Large intestine (tissue), 3 donors: ENCODE measurements at regions not wholly inside any gene's neighbourhood (a gene's known extent, or its start where the extent isn't known, plus 50 kb on each side); places are given as distances from the start of the nearest gene placed in this dataset.
"Not testable (repeated sequence)": the region's sequence is repeated elsewhere in the genome, so short reads cannot be mapped to it uniquely, and the experiment has no call there.

Experiments
- DNase-seq, 2 donors: peaks; one replicate each; pipeline versions ENCODE4 v3.0.0 to v3.0.0-alpha.2; 2013
- H3K27ac ChIP-seq: one replicate; pipeline ENCODE4 v1.5.1; 2013; ENCODE audit warnings: low read length
- H3K27me3 ChIP-seq: 2 replicates; pipeline ENCODE4 v1.6.1; 2013; ENCODE audit warnings: low read length; ENCODE audit not compliant: control insufficient read depth, insufficient read depth
- H3K36me3 ChIP-seq: 2 replicates; pipeline ENCODE4 v1.6.1; 2013; ENCODE audit warnings: low read length; ENCODE audit not compliant: control insufficient read depth, insufficient read depth
- H3K4me1 ChIP-seq: one replicate; pipeline ENCODE4 v1.6.1; 2013; ENCODE audit warnings: low read length; ENCODE audit not compliant: control insufficient read depth, insufficient read depth
- H3K4me3 ChIP-seq: one replicate; pipeline ENCODE4 v1.5.1; 2013; ENCODE audit warnings: low read length
- H3K9me3 ChIP-seq: one replicate; pipeline ENCODE4 v1.6.1; 2013; ENCODE audit warnings: mild to moderate bottlenecking, low read depth, low read length, moderate library complexity; ENCODE audit not compliant: control insufficient read depth
- WGBS: methylation state at CpG from one replicate; pipeline ENCODE4 v1.1.5; 2013; ENCODE audit warnings: low lambda C conversion rate; ENCODE audit not compliant: insufficient coverage; 5-methylcytosine and 5-hydroxymethylcytosine counted together

- H3K4me1 ChIP-seq, H3K9me3 ChIP-seq, H3K27ac ChIP-seq, H3K27me3 ChIP-seq, H3K4me3 ChIP-seq, H3K36me3 ChIP-seq, DNase-seq: not testable (repeated sequence)
- WGBS = 21% methylated on average over 2 of the region's 4 CpGs
Observed at GRCh38 chr15:22735067-22735466, 51.4 kb upstream of the NIPA1 start.

- Histone ChIP-seq H3K9me3 (no peaks in the 10 kb centered on the region), H3K4me1 (no peaks in the 10 kb centered on the region), H3K27me3 (no peaks in the 10 kb centered on the region), H3K4me3 (no peak overlapping the region), H3K27ac (no peak overlapping the region), H3K36me3 (no peaks in the 10 kb centered on the region)
- WGBS = 60% methylated on average over 2 of the region's 3 CpGs
- DNase-seq = no peak
Observed at GRCh38 chr15:22735781-22736180, 50.7 kb upstream of the NIPA1 start.

GRCh38 chr15:22736200-22736599 is 50.2 kb upstream of the NIPA1 start:
- not testable (repeated sequence) for DNase-seq, H3K4me1 ChIP-seq, H3K27ac ChIP-seq, H3K4me3 ChIP-seq, H3K27me3 ChIP-seq, H3K9me3 ChIP-seq, H3K36me3 ChIP-seq
